DND-41 (cell line): ENCODE measurements at regions not wholly inside any gene's neighbourhood (a gene's known extent, or its start where the extent isn't known, plus 50 kb on each side); places are given as distances from the start of the nearest gene placed in this dataset.
A peak's percentile ranks its signal among the peaks of the same experiment; 100 is the strongest.

ENCODE experiments used
- ATAC-seq: fragments of 200-7000 bp; cut with Tn5 transposase; 3 replicates; pipeline ENCODE4 v1.9.1; 2021; ENCODE audit warnings: low read depth; ENCODE audit not compliant: insufficient read depth
- DNase-seq: peaks from one replicate; pipeline ENCODE4 v3.0.0-alpha.2; 2020
- H2AFZ ChIP-seq: 2 replicates; pipeline ENCODE4 v1.6.0; 2012; ENCODE audit warnings: low read depth, low read length
- H3K27ac ChIP-seq: 2 replicates; pipeline ENCODE4 v1.5.1; 2012; ENCODE audit warnings: low read length, inconsistent platforms
- H3K27me3 ChIP-seq: fragments of 200-600 bp; sonication (generic); 2 replicates; pipeline ENCODE4 v1.6.0; 2012; ENCODE audit warnings: low read length, mild to moderate bottlenecking, inconsistent platforms; ENCODE audit not compliant: insufficient read depth, poor library complexity
- H3K36me3 ChIP-seq: 2 replicates; pipeline ENCODE4 v1.5.1; 2012; ENCODE audit warnings: low read length, inconsistent platforms; ENCODE audit not compliant: insufficient read depth
- H3K4me1 ChIP-seq: 2 replicates; pipeline ENCODE4 v1.5.1; 2012; ENCODE audit warnings: mild to moderate bottlenecking, low read length; ENCODE audit not compliant: insufficient read depth
- H3K4me2 ChIP-seq: 2 replicates; pipeline ENCODE4 v1.6.0; 2012; ENCODE audit warnings: mild to moderate bottlenecking, moderate library complexity, low read length, inconsistent platforms; ENCODE audit not compliant: insufficient read depth
- H3K4me3 ChIP-seq, 2 experiments: fragments of 200-600 bp in 1 of 2; shearing (Covaris generic) in 1 of 2; 2 replicates each; pipeline ENCODE4 v1.5.1; 2012 to 2016; ENCODE audit warnings: inconsistent platforms in 2 of 2, low read length in 2 of 2, mild to moderate bottlenecking in 2 of 2, low read depth in 1 of 2, moderate library complexity in 1 of 2
- H3K79me2 ChIP-seq: 2 replicates; pipeline ENCODE4 v1.6.0; 2012; ENCODE audit warnings: low read length, inconsistent platforms; ENCODE audit not compliant: insufficient read depth
- H3K9ac ChIP-seq: 2 replicates; pipeline ENCODE4 v1.6.0; 2012; ENCODE audit warnings: low read depth, mild to moderate bottlenecking, inconsistent platforms, low read length, moderate library complexity
- H3K9me3 ChIP-seq: 2 replicates; pipeline ENCODE4 v1.5.1; 2012; ENCODE audit warnings: low read length, moderate library complexity, mild to moderate bottlenecking, inconsistent platforms; ENCODE audit not compliant: insufficient read depth, severe bottlenecking
- H4K20me1 ChIP-seq: 2 replicates; pipeline ENCODE4 v1.6.0; 2012; ENCODE audit warnings: low read length; ENCODE audit not compliant: insufficient read depth
- EZH2 ChIP-seq: IDR thresholded peaks from 3 replicates; pipeline ENCODE4 v1.6.1; 2012; ENCODE audit warnings: borderline replicate concordance, low read depth, mild to moderate bottlenecking, moderate library complexity, low read length, inconsistent platforms; ENCODE audit not compliant: severe bottlenecking
- TF ChIP-seq, protein P1 (sequence below): IDR thresholded peaks from 2 replicates; pipeline ENCODE4 v1.5.1; 2012; ENCODE audit warnings: borderline replicate concordance, low read length, moderate library complexity, mild to moderate bottlenecking; ENCODE audit not compliant: poor library complexity, severe bottlenecking; ENCODE audit errors: extremely low read depth

DNA sequence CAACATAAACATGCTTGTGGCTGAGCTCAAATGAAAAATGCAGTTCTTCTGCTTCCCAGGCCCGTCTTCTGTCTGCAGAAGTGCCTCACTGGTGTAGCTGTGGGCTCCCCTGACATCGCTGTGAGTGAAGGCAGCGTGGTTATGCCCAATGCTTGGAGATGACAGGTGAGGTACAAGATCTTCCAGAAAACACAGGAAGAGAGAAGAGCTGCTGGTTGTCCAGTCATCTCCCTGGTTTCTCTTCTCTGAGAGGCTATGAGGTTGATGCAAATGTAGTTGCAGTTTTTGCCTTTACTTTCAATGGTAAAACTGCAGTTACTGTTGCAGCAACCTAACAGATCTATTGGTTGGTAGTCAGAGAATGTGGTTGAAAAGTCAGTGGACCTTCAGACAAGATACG lies 223.6 kb downstream of the GATA3 start:
- ATAC-seq (peak; percentile 68; the same call in 2 of the 3 replicates), DNase-seq (peak; percentile 32)

DNA sequence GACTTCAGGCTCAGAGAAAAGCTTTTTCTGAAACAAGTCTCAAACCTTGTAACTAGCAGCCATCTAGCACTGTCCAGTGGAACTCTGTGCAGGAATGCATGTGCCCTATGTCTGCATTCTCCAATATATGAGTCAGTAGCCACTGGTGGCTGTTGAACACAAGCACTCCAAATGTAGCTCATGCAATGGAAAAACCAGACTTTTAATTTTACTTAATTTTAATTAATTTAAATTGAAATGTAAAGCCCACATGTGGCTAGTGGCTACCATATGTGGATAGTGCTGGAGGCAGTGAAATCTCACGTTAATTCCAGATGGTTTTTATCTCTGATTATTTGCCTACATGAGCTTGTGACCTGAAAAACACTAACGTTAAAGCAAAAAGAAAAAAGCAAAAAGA lies 225.1 kb downstream of the GATA3 start:
- no peak overlapping the region for H2AFZ ChIP-seq
- no peak overlapping the region for H3K4me2 ChIP-seq
- no peaks in the 10 kb centered on the region for H3K36me3 ChIP-seq
- no peak overlapping the region for H3K4me3 ChIP-seq
- TF ChIP-seq EZH2, result no peak
- TF ChIP-seq, protein P1, sequence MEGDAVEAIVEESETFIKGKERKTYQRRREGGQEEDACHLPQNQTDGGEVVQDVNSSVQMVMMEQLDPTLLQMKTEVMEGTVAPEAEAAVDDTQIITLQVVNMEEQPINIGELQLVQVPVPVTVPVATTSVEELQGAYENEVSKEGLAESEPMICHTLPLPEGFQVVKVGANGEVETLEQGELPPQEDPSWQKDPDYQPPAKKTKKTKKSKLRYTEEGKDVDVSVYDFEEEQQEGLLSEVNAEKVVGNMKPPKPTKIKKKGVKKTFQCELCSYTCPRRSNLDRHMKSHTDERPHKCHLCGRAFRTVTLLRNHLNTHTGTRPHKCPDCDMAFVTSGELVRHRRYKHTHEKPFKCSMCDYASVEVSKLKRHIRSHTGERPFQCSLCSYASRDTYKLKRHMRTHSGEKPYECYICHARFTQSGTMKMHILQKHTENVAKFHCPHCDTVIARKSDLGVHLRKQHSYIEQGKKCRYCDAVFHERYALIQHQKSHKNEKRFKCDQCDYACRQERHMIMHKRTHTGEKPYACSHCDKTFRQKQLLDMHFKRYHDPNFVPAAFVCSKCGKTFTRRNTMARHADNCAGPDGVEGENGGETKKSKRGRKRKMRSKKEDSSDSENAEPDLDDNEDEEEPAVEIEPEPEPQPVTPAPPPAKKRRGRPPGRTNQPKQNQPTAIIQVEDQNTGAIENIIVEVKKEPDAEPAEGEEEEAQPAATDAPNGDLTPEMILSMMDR, result no peak
- H3K4me1 ChIP-seq, result peaks cover 16% of the 10 kb centered on the region
- H3K79me2 ChIP-seq, result no peaks in the 10 kb centered on the region
- no peaks in the 10 kb centered on the region for H3K9me3 ChIP-seq
- no peak for ATAC-seq
- no peaks in the 10 kb centered on the region for H4K20me1 ChIP-seq
- H3K27me3 ChIP-seq, result no peaks in the 10 kb centered on the region
- H3K27ac ChIP-seq, result no peak overlapping the region
- DNase-seq, result no peak
- no peak overlapping the region for H3K9ac ChIP-seq

More for the DNA sequence above, 223.6 kb downstream of the GATA3 start:
- Histone ChIP-seq H2AFZ (peak overlapping the region; percentile 51; the same call in 1 of the 2 replicates), H3K36me3 (no peaks in the 10 kb centered on the region), H3K9ac (no peak overlapping the region), H3K79me2 (no peaks in the 10 kb centered on the region), H3K4me2 (no peak overlapping the region), H3K27ac (no peak overlapping the region), H3K4me1 (peaks cover 15% of the 10 kb centered on the region), H3K9me3 (no peaks in the 10 kb centered on the region), H3K27me3 (no peaks in the 10 kb centered on the region), H3K4me3 (no peak overlapping the region), H4K20me1 (no peaks in the 10 kb centered on the region)
- no peak for TF ChIP-seq EZH2
- TF ChIP-seq, protein P1, result no peak

DNA sequence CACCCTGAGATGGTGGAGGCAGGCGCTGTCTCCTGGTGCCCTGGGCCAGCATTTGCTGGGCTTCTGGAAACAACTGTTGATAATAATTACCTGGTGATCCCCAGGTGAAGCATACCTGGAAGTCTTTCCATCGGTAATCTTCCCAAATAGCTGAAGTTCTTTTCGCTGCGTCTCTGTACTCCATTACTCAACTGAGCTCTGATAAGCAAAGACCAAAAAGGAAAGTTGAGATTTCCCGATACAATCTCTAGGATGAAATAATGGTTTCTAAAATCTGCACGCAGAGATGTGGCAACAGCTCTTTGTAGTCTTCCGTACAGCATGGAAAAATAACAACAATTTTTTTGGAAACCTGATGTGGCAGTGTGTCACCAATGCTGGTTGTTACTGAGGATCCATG lies 226.5 kb downstream of the GATA3 start:
- no peak for DNase-seq

More for the DNA sequence above, 226.5 kb downstream of the GATA3 start:
- Histone ChIP-seq H3K4me2 (no peak overlapping the region), H4K20me1 (no peaks in the 10 kb centered on the region), H3K9me3 (no peaks in the 10 kb centered on the region), H3K79me2 (no peaks in the 10 kb centered on the region), H3K27me3 (no peaks in the 10 kb centered on the region), H3K4me3 (no peak overlapping the region), H3K27ac (no peak overlapping the region), H3K4me1 (peaks cover 16% of the 10 kb centered on the region), H3K36me3 (no peaks in the 10 kb centered on the region), H3K9ac (no peak overlapping the region), H2AFZ (no peak overlapping the region)
- TF ChIP-seq, protein P1, result no peak
- no peak for TF ChIP-seq EZH2
- ATAC-seq, result no peak
